ENCODE measurements at regions not wholly inside any gene's neighbourhood (a gene's known extent, or its start where the extent isn't known, plus 50 kb on each side); places are given as distances from the start of the nearest gene placed in this dataset.
"Not testable (repeated sequence)": the region's sequence is repeated elsewhere in the genome, so short reads cannot be mapped to it uniquely, and the experiment has no call there.

- DNase-seq (ENCODE audit: low spot score): no peak
Measured at GRCh38 chr6:132142768-132143167, 191.6 kb upstream of the CCN2 start.

GRCh38 chr6:132142308-132142707, 191.1 kb upstream of the CCN2 start:
- DNase-seq (ENCODE audit: low spot score): no peak

GRCh38 chr6:132140189-132140588, 189.0 kb upstream of the CCN2 start:
- no peak for DNase-seq (ENCODE audit: low spot score)

GRCh38 chr6:132139611-132140010, 188.4 kb upstream of the CCN2 start:
- DNase-seq (ENCODE audit: low spot score): no peak

GRCh38 chr6:132136981-132137380, 185.8 kb upstream of the CCN2 start:
- DNase-seq (ENCODE audit: low spot score): no peak

GRCh38 chr6:132135409-132135808, 184.2 kb upstream of the CCN2 start:
- no peak for DNase-seq (ENCODE audit: low spot score)

GRCh38 chr6:132133736-132134445, 182.7 kb upstream of the CCN2 start:
- DNase-seq (ENCODE audit: low spot score): no peak

- no peak for DNase-seq (ENCODE audit: low spot score)
Measured at GRCh38 chr6:132132924-132133639, 181.9 kb upstream of the CCN2 start.

GRCh38 chr6:132132422-132132821, 181.2 kb upstream of the CCN2 start:
- no peak for DNase-seq (ENCODE audit: low spot score)

- no peak for DNase-seq (ENCODE audit: low spot score)
Measured at GRCh38 chr6:132131758-132132157, 180.6 kb upstream of the CCN2 start.

GRCh38 chr6:132131351-132131750, 180.2 kb upstream of the CCN2 start:
- DNase-seq (ENCODE audit: low spot score): no peak

GRCh38 chr6:132130626-132131298, 179.6 kb upstream of the CCN2 start:
- DNase-seq (ENCODE audit: low spot score): no peak

- DNase-seq (ENCODE audit: low spot score): no peak
Measured at GRCh38 chr6:132128424-132128823, 177.3 kb upstream of the CCN2 start.

- no peak for DNase-seq (ENCODE audit: low spot score)
Measured at GRCh38 chr6:132126150-132126549, 175.0 kb upstream of the CCN2 start.

GRCh38 chr6:132122871-132123270, 171.7 kb upstream of the CCN2 start:
- no peak for DNase-seq (ENCODE audit: low spot score)

- no peak for DNase-seq (ENCODE audit: low spot score)
Measured at GRCh38 chr6:132122176-132122575, 171.0 kb upstream of the CCN2 start.

GRCh38 chr6:132118144-132118543, 167.0 kb upstream of the CCN2 start:
- DNase-seq (ENCODE audit: low spot score): no peak

GRCh38 chr6:132115714-132116366, 164.7 kb upstream of the CCN2 start:
- no peak for DNase-seq (ENCODE audit: low spot score)

GRCh38 chr6:132114201-132114825, 163.1 kb upstream of the CCN2 start:
- DNase-seq (ENCODE audit: low spot score): no peak

- DNase-seq (ENCODE audit: low spot score): not testable (repeated sequence)
Measured at GRCh38 chr6:132109752-132110151, 158.6 kb upstream of the CCN2 start.

GRCh38 chr6:132107896-132108295, 156.7 kb upstream of the CCN2 start:
- DNase-seq (ENCODE audit: low spot score): no peak

- no peak for DNase-seq (ENCODE audit: low spot score)
Measured at GRCh38 chr6:132101535-132101934, 150.4 kb upstream of the CCN2 start.
